H9 (cell line): ENCODE measurements at regions not wholly inside any gene's neighbourhood (a gene's known extent, or its start where the extent isn't known, plus 50 kb on each side); places are given as distances from the start of the nearest gene placed in this dataset.

ENCODE experiments used
- DNase-seq: peaks from one replicate; pipeline ENCODE4 v3.0.0-alpha.2; 2017
- H2AFZ ChIP-seq: one replicate; pipeline ENCODE4 v1.6.1; 2013; ENCODE audit warnings: mild to moderate bottlenecking, low read length, control low read depth, moderate library complexity
- H2AK5ac ChIP-seq: 2 replicates; pipeline ENCODE4 v1.6.1; 2013; ENCODE audit warnings: low read length, control low read depth, mixed read lengths; ENCODE audit not compliant: insufficient read length
- H2BK120ac ChIP-seq: one replicate; pipeline ENCODE4 v1.6.1; 2013; ENCODE audit warnings: low read depth, mild to moderate bottlenecking, low read length, control low read depth, inconsistent platforms; ENCODE audit not compliant: poor library complexity, severe bottlenecking
- H2BK12ac ChIP-seq: 2 replicates; pipeline ENCODE4 v1.6.1; 2013; ENCODE audit warnings: low read length, control low read depth, mixed read lengths, low read depth; ENCODE audit not compliant: insufficient read length
- H2BK15ac ChIP-seq: 2 replicates; pipeline ENCODE4 v1.6.1; 2013; ENCODE audit warnings: low read depth, low read length, control low read depth
- H2BK20ac ChIP-seq: one replicate; pipeline ENCODE4 v1.6.1; 2013; ENCODE audit warnings: low read depth, mild to moderate bottlenecking, low read length, control low read depth, inconsistent platforms; ENCODE audit not compliant: poor library complexity, severe bottlenecking
- H2BK5ac ChIP-seq: 2 replicates; pipeline ENCODE4 v1.6.1; 2013; ENCODE audit warnings: low read length, control low read depth, mixed read lengths; ENCODE audit not compliant: insufficient read length
- H3K14ac ChIP-seq: 2 replicates; pipeline ENCODE4 v1.6.1; 2013; ENCODE audit warnings: low read length, control low read depth; ENCODE audit not compliant: insufficient read depth
- H3K18ac ChIP-seq: 2 replicates; pipeline ENCODE4 v1.6.1; 2013; ENCODE audit warnings: low read depth, mild to moderate bottlenecking, mixed read lengths, low read length, control low read depth; ENCODE audit not compliant: insufficient read length
- H3K23ac ChIP-seq: 2 replicates; pipeline ENCODE4 v1.6.1; 2013; ENCODE audit warnings: low read length, control low read depth, mixed read lengths, low read depth; ENCODE audit not compliant: insufficient read length
- H3K23me2 ChIP-seq: 2 replicates; pipeline ENCODE4 v1.6.1; 2013; ENCODE audit warnings: low read depth, mild to moderate bottlenecking, mixed read lengths, low read length, control low read depth; ENCODE audit not compliant: insufficient read length, poor library complexity, severe bottlenecking
- H3K27ac ChIP-seq: 2 replicates; pipeline ENCODE4 v1.5.1; 2013; ENCODE audit warnings: low read length, control low read depth, mixed read lengths, low read depth; ENCODE audit not compliant: insufficient read length
- H3K27me3 ChIP-seq: 2 replicates; pipeline ENCODE4 v1.6.1; 2013; ENCODE audit warnings: low read length, control low read depth, inconsistent platforms; ENCODE audit not compliant: insufficient read depth
- H3K4ac ChIP-seq: 2 replicates; pipeline ENCODE4 v1.6.1; 2013; ENCODE audit warnings: low read depth, mild to moderate bottlenecking, control low read depth, inconsistent platforms, low read length, moderate library complexity
- H3K4me1 ChIP-seq: 2 replicates; pipeline ENCODE4 v1.6.1; 2013; ENCODE audit warnings: low read length, control low read depth, inconsistent platforms; ENCODE audit not compliant: insufficient read depth
- H3K4me2 ChIP-seq: 2 replicates; pipeline ENCODE4 v1.6.1; 2013; ENCODE audit warnings: low read length, control low read depth, mixed read lengths; ENCODE audit not compliant: insufficient read length, insufficient read depth
- H3K56ac ChIP-seq: 2 replicates; pipeline ENCODE4 v1.6.1; 2013; ENCODE audit warnings: low read depth, mild to moderate bottlenecking, mixed read lengths, low read length, control low read depth; ENCODE audit not compliant: insufficient read length
- H3K79me1 ChIP-seq: 2 replicates; pipeline ENCODE4 v1.6.1; 2013; ENCODE audit warnings: low read depth, mild to moderate bottlenecking, moderate library complexity, low read length, control low read depth, inconsistent platforms; ENCODE audit not compliant: insufficient read depth, poor library complexity, severe bottlenecking
- H3K79me2 ChIP-seq: 2 replicates; pipeline ENCODE4 v1.6.1; 2013; ENCODE audit warnings: low read length, control low read depth, inconsistent platforms; ENCODE audit not compliant: insufficient read depth
- H3K9ac ChIP-seq: 2 replicates; pipeline ENCODE4 v1.6.1; 2013; ENCODE audit warnings: low read length, control low read depth, mixed read lengths; ENCODE audit not compliant: insufficient read length; ENCODE audit errors: extremely low read depth
- H3K9me3 ChIP-seq: one replicate; pipeline ENCODE4 v1.6.1; 2013; ENCODE audit warnings: low read depth, low read length, inconsistent platforms; ENCODE audit not compliant: control insufficient read depth
- H3T11ph ChIP-seq: one replicate; pipeline ENCODE4 v1.6.1; 2013; ENCODE audit warnings: mild to moderate bottlenecking, low read length, control low read depth, inconsistent platforms
- H4K20me1 ChIP-seq: one replicate; pipeline ENCODE4 v1.6.1; 2013; ENCODE audit not compliant: control insufficient read depth, insufficient read length, insufficient read depth
- H4K5ac ChIP-seq: 2 replicates; pipeline ENCODE4 v1.6.1; 2013; ENCODE audit warnings: low read depth, mild to moderate bottlenecking, mixed read lengths, low read length, control low read depth; ENCODE audit not compliant: insufficient read length
- H4K8ac ChIP-seq: replicated peaks from 2 replicates; pipeline ENCODE4 v1.6.1; 2013; ENCODE audit warnings: low read length, control low read depth, mixed read lengths, low read depth; ENCODE audit not compliant: insufficient read length
- H4K91ac ChIP-seq: 2 replicates; pipeline ENCODE4 v1.6.1; 2013; ENCODE audit warnings: low read depth, mild to moderate bottlenecking, moderate library complexity, mixed read lengths, low read length, control low read depth; ENCODE audit not compliant: insufficient read length
- H3K27ac Mint-ChIP-seq, 3 experiments: 2 replicates in 2 of 3; 3 replicates in 1 of 3; pipeline ENCODE4 v1.8.0; 2020 to 2021; ENCODE audit warnings: mixed read lengths in 3 of 3, mild to moderate bottlenecking in 1 of 3, moderate library complexity in 1 of 3
- H3K27me3 Mint-ChIP-seq: 2 replicates; pipeline ENCODE4 v1.8.0; 2021; ENCODE audit warnings: low read depth, mild to moderate bottlenecking, moderate library complexity, mixed read lengths
- H3K36me3 Mint-ChIP-seq, 3 experiments: 2 replicates in 2 of 3; 3 replicates in 1 of 3; pipeline ENCODE4 v1.8.0; 2020 to 2021; ENCODE audit warnings: low read depth in 3 of 3, mixed read lengths in 3 of 3; ENCODE audit not compliant: insufficient read depth in 1 of 3
- H3K4me1 Mint-ChIP-seq, 2 experiments: 2 replicates each; pipeline ENCODE4 v1.8.0; 2020; ENCODE audit warnings: mixed read lengths in 2 of 2
- H3K4me3 Mint-ChIP-seq, 2 experiments: 2 replicates in 1 of 2; 3 replicates in 1 of 2; pipeline ENCODE4 v1.8.0; 2020 to 2021; ENCODE audit warnings: mild to moderate bottlenecking in 2 of 2, mixed read lengths in 2 of 2, moderate library complexity in 1 of 2
- H3K9me3 Mint-ChIP-seq, 2 experiments: 2 replicates in 1 of 2; 3 replicates in 1 of 2; pipeline ENCODE4 v1.8.0; 2020; ENCODE audit warnings: mild to moderate bottlenecking in 2 of 2, mixed read lengths in 2 of 2, moderate library complexity in 1 of 2
- CTCF ChIP-seq: fragments of 200-600 bp; sonication (generic); conservative IDR thresholded peaks from 3 replicates; pipeline ENCODE4 v1.8.0; 2021; ENCODE audit warnings: antibody characterized with exemption, mild to moderate bottlenecking
- WGBS: extraction: QIAGEN DNeasy Blood & Tissue Kit; methylation state at CpG from one replicate; pipeline ENCODE4 v1.1.7; 2013; ENCODE audit warnings: missing lambda C conversion rate, low lambda C conversion rate, mixed read lengths; ENCODE audit not compliant: insufficient read length; ENCODE audit errors: extremely low coverage; 5-methylcytosine and 5-hydroxymethylcytosine counted together

GRCh38 chr5:2680979-2681378 lies 70.5 kb downstream of the IRX2 start:
- H3T11ph ChIP-seq: no peak overlapping the region
- H3K79me1 ChIP-seq: no peaks in the 10 kb centered on the region
- H2BK15ac ChIP-seq: no peak overlapping the region
- no peak overlapping the region for H3K23ac ChIP-seq
- H3K9me3 Mint-ChIP-seq: peaks cover 5 to 7% of the 10 kb centered on the region in 2 experiments; a peak in 4 of 5 replicates
- H2BK20ac ChIP-seq: no peak overlapping the region
- H4K8ac ChIP-seq: no peak overlapping the region
- H3K9me3 ChIP-seq: peaks cover 5% of the 10 kb centered on the region
- H3K9ac ChIP-seq: no peak overlapping the region
- TF ChIP-seq CTCF: no peak
- no peaks in the 10 kb centered on the region for H3K27me3 ChIP-seq
- no peak overlapping the region for H2AK5ac ChIP-seq
- no peak overlapping the region for H2AFZ ChIP-seq
- no peak overlapping the region for H4K91ac ChIP-seq
- DNase-seq: no peak
- H3K4me2 ChIP-seq: no peak overlapping the region
- no peak overlapping the region for H2BK12ac ChIP-seq
- peaks cover 0 to 7% (median 0%) of the 10 kb centered on the region in 3 experiments; a peak in 3 of 7 replicates for H3K36me3 Mint-ChIP-seq
- H3K14ac ChIP-seq: no peak overlapping the region
- H2BK120ac ChIP-seq: no peak overlapping the region
- no peak overlapping the region for H4K5ac ChIP-seq
- H3K18ac ChIP-seq: no peak overlapping the region
- no peak overlapping the region for H3K4me3 Mint-ChIP-seq
- WGBS: no CpG with 5 or more reads among the region's 2 CpGs
- no peaks in the 10 kb centered on the region for H3K23me2 ChIP-seq
- no peak overlapping the region for H3K4ac ChIP-seq
- no peak overlapping the region for H2BK5ac ChIP-seq
- H3K27me3 Mint-ChIP-seq: peaks cover 18% of the 10 kb centered on the region
- no peaks in the 10 kb centered on the region for H4K20me1 ChIP-seq
- no peak overlapping the region for H3K56ac ChIP-seq
- no peaks in the 10 kb centered on the region; the same call in 1 of the 2 replicates for H3K4me1 ChIP-seq
- H3K4me1 Mint-ChIP-seq: peaks cover 3 to 4% of the 10 kb centered on the region in 2 experiments; a peak in 1 of 4 replicates
- no peak overlapping the region for H3K27ac Mint-ChIP-seq
- no peak overlapping the region for H3K27ac ChIP-seq
- H3K79me2 ChIP-seq: no peaks in the 10 kb centered on the region
